ENCODE measurements at regions not wholly inside any gene's neighbourhood (a gene's known extent, or its start where the extent isn't known, plus 50 kb on each side); places are given as distances from the start of the nearest gene placed in this dataset.
"Not testable (repeated sequence)": the region's sequence is repeated elsewhere in the genome, so short reads cannot be mapped to it uniquely, and the experiment has no call there.

GRCh38 chr3:153642576-153642975, 478.6 kb upstream of the ARHGEF26 start:
- CTCF ChIA-PET: interaction anchor here (1.0 kb wide), 1 partner anchor 10 kb away, joined by 3 read pairs; no protein-coding TSS in a partner anchor
- POLR2A ChIA-PET; ATAC-seq; H3K27ac Mint-ChIP-seq; H3K36me3 Mint-ChIP-seq (ENCODE audit: low read depth); DNase-seq; H3K9me3 Mint-ChIP-seq (ENCODE audit: low read depth); H3K27me3 Mint-ChIP-seq; H3K4me3 Mint-ChIP-seq; intact Hi-C loops (cut with DNase I, micrococcal nuclease): not testable (repeated sequence)
- H3K4me1 Mint-ChIP-seq: peaks cover 38% of the 10 kb centered on the region

GRCh38 chr3:153643471-153643870, 477.7 kb upstream of the ARHGEF26 start:
- H3K9me3 Mint-ChIP-seq (ENCODE audit: low read depth); POLR2A ChIA-PET; DNase-seq; intact Hi-C loops (cut with DNase I, micrococcal nuclease); ATAC-seq; H3K4me3 Mint-ChIP-seq; H3K27me3 Mint-ChIP-seq; H3K36me3 Mint-ChIP-seq (ENCODE audit: low read depth): not testable (repeated sequence)
- Mint-ChIP-seq H3K4me1 (peaks cover 38% of the 10 kb centered on the region), H3K27ac (peak overlapping the region; percentile 55)
- CTCF ChIA-PET: interaction anchor here (1.0 kb wide), 1 partner anchor 11 kb away, joined by 3 read pairs; no protein-coding TSS in a partner anchor

GRCh38 chr3:153649286-153649839, 471.8 kb upstream of the ARHGEF26 start:
- POLR2A ChIA-PET: no interaction called here
- ATAC-seq: no peak
- DNase-seq: no peak
- Mint-ChIP-seq H3K27ac (no peak overlapping the region), H3K36me3 (ENCODE audit: low read depth) (no peaks in the 10 kb centered on the region), H3K4me1 (no peaks in the 10 kb centered on the region), H3K27me3 (no peaks in the 10 kb centered on the region), H3K9me3 (ENCODE audit: low read depth) (no peaks in the 10 kb centered on the region), H3K4me3 (no peak overlapping the region)
- intact Hi-C loops (cut with DNase I, micrococcal nuclease): no loop called here
- CTCF ChIA-PET: no interaction called here

DNA sequence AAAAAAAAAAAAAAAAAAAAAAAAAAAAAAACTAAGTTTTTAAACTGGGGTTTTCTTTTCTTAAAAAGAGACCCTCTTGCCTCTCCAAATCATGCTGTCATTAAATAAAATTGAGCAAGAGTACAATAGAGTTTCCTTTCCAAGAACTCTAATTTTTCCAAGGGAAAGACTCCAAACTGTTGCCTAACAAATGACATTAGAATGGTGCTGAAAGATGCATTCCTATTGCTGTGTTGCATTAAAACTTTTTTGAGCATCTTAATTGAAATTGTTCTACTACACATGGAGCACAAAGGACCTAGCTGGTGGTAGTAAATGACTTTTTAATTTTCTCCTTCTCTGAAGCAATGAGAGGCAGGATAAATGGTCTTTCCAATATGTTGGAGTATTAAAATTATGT, 469.1 kb upstream of the ARHGEF26 start:
- Mint-ChIP-seq H3K27ac (no peak overlapping the region), H3K27me3 (no peaks in the 10 kb centered on the region), H3K36me3 (ENCODE audit: low read depth) (no peaks in the 10 kb centered on the region), H3K4me1 (no peaks in the 10 kb centered on the region), H3K4me3 (no peak overlapping the region), H3K9me3 (ENCODE audit: low read depth) (peaks cover 6% of the 10 kb centered on the region)
- DNase-seq (no peak), ATAC-seq (no peak)
- CTCF ChIA-PET: interaction anchor here (1.4 kb wide), 1 partner anchor 8 kb away, joined by 3 read pairs; no protein-coding TSS in a partner anchor
- POLR2A ChIA-PET: no interaction called here
- intact Hi-C loops (cut with DNase I, micrococcal nuclease): no loop called here

- Mint-ChIP-seq H3K27me3 (no peaks in the 10 kb centered on the region), H3K27ac (no peak overlapping the region), H3K4me3 (no peak overlapping the region), H3K4me1 (no peaks in the 10 kb centered on the region), H3K9me3 (ENCODE audit: low read depth) (peaks cover 11% of the 10 kb centered on the region), H3K36me3 (ENCODE audit: low read depth) (no peaks in the 10 kb centered on the region)
- DNase-seq (no peak), ATAC-seq (no peak)
- ChIA-PET POLR2A (no interaction called here), CTCF (no interaction called here)
- intact Hi-C loops (cut with DNase I, micrococcal nuclease): no loop called here
Observed at GRCh38 chr3:153657046-153657445, 464.1 kb upstream of the ARHGEF26 start.

GRCh38 chr3:153657461-153657860, 463.7 kb upstream of the ARHGEF26 start:
- ATAC-seq (no peak), DNase-seq (no peak)
- ChIA-PET CTCF (no interaction called here), POLR2A (no interaction called here)
- intact Hi-C loops (cut with DNase I, micrococcal nuclease): no loop called here
- no peak overlapping the region for H3K27ac Mint-ChIP-seq
- H3K4me3 Mint-ChIP-seq: no peak overlapping the region
- no peaks in the 10 kb centered on the region for H3K4me1 Mint-ChIP-seq
- H3K27me3 Mint-ChIP-seq: no peaks in the 10 kb centered on the region
- H3K36me3 Mint-ChIP-seq (ENCODE audit: low read depth): no peaks in the 10 kb centered on the region
- H3K9me3 Mint-ChIP-seq (ENCODE audit: low read depth): peaks cover 14% of the 10 kb centered on the region

DNA sequence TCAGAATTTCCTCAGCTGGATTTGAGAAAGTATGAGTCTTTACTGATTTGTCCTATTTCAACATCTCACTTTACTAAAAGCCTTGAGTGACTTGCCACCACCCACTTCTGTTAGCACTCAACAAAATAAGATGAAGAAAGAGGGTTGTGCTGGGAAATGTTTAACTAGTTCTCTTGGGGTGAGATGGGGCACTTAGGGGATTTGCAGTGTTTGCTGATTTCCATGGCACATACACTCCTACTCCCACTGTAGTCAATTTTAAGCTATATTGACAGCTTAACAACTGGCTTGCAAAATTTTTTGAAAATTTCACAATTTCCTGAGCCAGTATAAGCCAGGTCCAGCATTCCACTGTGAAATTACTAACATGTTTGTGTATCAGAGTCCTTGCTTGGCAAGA, 463.1 kb upstream of the ARHGEF26 start:
- Mint-ChIP-seq H3K4me3 (no peak overlapping the region), H3K27me3 (no peaks in the 10 kb centered on the region), H3K9me3 (ENCODE audit: low read depth) (peaks cover 14% of the 10 kb centered on the region), H3K27ac (no peak overlapping the region), H3K36me3 (ENCODE audit: low read depth) (no peaks in the 10 kb centered on the region), H3K4me1 (no peaks in the 10 kb centered on the region)
- DNase-seq: no peak
- ATAC-seq: no peak
- ChIA-PET CTCF (no interaction called here), POLR2A (no interaction called here)
- intact Hi-C loops (cut with DNase I, micrococcal nuclease): no loop called here

DNA sequence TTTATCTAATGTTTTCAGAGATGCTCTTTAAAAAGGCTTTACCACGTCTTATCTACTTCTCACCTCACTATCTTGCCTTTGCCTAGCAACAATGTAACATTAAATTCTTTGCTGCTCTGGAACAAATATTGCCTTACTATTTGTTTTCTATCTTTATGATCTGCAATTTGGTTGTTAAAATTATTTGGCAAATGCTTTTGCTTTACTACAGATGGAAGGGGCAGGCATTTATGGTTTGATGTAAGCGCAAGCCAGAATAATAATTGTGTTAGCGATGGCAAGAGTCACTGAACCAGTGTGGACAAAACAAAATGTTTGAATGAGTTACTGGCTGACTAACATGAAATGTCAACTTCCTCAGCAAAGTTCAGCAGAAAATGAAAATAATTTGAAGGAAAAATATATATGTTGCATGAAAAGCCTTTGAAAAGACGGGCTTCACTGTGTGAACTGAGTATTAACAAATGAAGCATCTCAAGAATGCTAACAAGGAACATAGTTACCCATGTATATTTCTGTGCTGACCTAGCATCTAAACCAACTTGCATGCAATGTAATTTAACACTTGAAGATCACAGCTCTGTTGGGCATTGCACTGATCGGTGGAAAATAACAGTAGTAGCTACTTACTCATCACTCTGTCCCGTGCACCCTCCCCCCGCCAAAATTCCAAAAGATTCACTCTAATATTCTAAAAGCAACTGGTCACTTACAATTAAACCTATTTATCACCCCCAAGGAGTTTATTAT, 454.0 kb upstream of the ARHGEF26 start:
- Mint-ChIP-seq H3K36me3 (ENCODE audit: low read depth) (no peaks in the 10 kb centered on the region), H3K27ac (no peak overlapping the region), H3K4me1 (no peaks in the 10 kb centered on the region), H3K27me3 (no peaks in the 10 kb centered on the region), H3K9me3 (ENCODE audit: low read depth) (peaks cover 3% of the 10 kb centered on the region), H3K4me3 (no peak overlapping the region)
- intact Hi-C loops (cut with DNase I, micrococcal nuclease): no loop called here
- DNase-seq (no peak), ATAC-seq (no peak)
- ChIA-PET POLR2A (no interaction called here), CTCF (no interaction called here)

DNA sequence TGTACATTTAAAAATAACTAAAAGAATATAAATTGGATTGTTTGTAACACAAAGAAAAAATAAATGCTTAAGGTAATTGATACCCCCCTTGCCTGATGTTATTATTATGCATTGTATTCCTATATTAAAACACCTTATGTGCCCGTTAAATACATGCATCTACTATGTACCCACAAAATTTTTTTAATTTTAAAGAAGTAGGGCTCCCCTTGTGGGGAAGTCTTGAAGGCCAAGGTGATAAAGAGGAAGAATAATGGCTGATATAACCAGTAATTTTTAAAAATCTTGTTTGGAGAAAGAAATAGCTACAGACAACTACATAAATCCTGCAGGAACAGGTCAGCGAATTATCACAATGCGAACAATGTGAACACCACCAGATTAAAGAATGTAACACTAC, 451.7 kb upstream of the ARHGEF26 start:
- Mint-ChIP-seq H3K9me3 (ENCODE audit: low read depth) (no peaks in the 10 kb centered on the region), H3K4me1 (peaks cover 11% of the 10 kb centered on the region), H3K27me3 (no peaks in the 10 kb centered on the region), H3K4me3 (no peak overlapping the region), H3K27ac (no peak overlapping the region), H3K36me3 (ENCODE audit: low read depth) (no peaks in the 10 kb centered on the region)
- DNase-seq (no peak), ATAC-seq (no peak)
- intact Hi-C loops (cut with DNase I, micrococcal nuclease): no loop called here
- ChIA-PET POLR2A (no interaction called here), CTCF (interaction anchor here (1.1 kb wide), 1 partner anchor 157 kb away, joined by 3 read pairs; no protein-coding TSS in a partner anchor)

DNA sequence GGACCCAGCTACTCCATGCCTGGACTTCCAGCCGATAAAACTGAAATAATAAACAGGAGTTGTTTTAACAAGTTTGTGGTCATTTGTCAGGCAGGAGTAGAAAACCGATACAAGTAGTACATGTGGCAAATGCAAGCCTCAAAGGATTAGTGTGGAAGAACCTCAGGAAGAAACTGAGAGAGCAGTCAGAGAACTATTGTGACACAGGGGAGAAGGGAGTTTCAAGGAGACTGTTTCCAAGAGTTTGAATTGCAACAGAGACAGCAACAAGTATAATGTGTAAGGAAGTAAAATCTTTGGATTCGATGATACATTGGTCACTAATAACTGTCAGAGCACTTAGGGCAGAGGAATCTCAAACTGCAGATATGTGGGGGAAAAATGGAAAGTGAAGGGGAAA, 450.6 kb upstream of the ARHGEF26 start:
- no peak overlapping the region for H3K4me3 Mint-ChIP-seq
- no peak for DNase-seq
- H3K36me3 Mint-ChIP-seq (ENCODE audit: low read depth): no peaks in the 10 kb centered on the region
- no peak for ATAC-seq
- CTCF ChIA-PET: interaction anchor here (1.1 kb wide), 1 partner anchor 158 kb away, joined by 3 read pairs; no protein-coding TSS in a partner anchor
- H3K9me3 Mint-ChIP-seq (ENCODE audit: low read depth): no peaks in the 10 kb centered on the region
- intact Hi-C loops (cut with DNase I, micrococcal nuclease): no loop called here
- POLR2A ChIA-PET: no interaction called here
- peaks cover 12% of the 10 kb centered on the region for H3K4me1 Mint-ChIP-seq
- no peaks in the 10 kb centered on the region for H3K27me3 Mint-ChIP-seq
- H3K27ac Mint-ChIP-seq: no peak overlapping the region

DNA sequence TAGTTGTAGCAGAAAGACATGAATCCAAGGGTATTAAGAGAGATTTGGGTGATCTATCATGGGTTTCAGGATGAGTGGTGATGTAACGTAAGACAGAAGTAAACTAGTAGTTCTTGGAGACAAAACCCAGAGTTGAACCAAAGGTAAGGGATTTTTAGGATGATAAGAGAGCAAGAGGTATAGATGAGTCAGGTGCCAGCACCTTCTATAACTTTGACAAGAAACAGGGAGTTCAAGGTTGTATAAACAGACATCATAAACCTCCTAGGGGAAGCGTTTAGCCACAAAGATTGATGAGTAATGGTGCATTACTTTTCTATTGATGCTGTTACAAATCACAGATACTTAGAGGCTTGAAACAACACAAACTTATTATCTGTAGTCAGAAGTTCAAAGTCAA, 447.3 kb upstream of the ARHGEF26 start:
- Mint-ChIP-seq H3K4me1 (peaks cover 12% of the 10 kb centered on the region), H3K27ac (no peak overlapping the region), H3K36me3 (ENCODE audit: low read depth) (no peaks in the 10 kb centered on the region), H3K9me3 (ENCODE audit: low read depth) (no peaks in the 10 kb centered on the region), H3K4me3 (no peak overlapping the region), H3K27me3 (no peaks in the 10 kb centered on the region)
- CTCF ChIA-PET: no interaction called here
- intact Hi-C loops (cut with DNase I, micrococcal nuclease): loop anchor here in 1 of 2 experiments (2.0 kb wide), 1 partner anchor 47 kb away; no protein-coding TSS in a partner anchor
- DNase-seq: no peak
- peak; percentile 93 for ATAC-seq
- POLR2A ChIA-PET: no interaction called here

GRCh38 chr3:153679714-153680113, 441.5 kb upstream of the ARHGEF26 start:
- H3K27ac Mint-ChIP-seq: no peak overlapping the region
- no peak overlapping the region for H3K4me3 Mint-ChIP-seq
- CTCF ChIA-PET: no interaction called here
- DNase-seq (no peak), ATAC-seq (no peak)
- no peaks in the 10 kb centered on the region for H3K36me3 Mint-ChIP-seq (ENCODE audit: low read depth)
- intact Hi-C loops (cut with DNase I, micrococcal nuclease): no loop called here
- no peaks in the 10 kb centered on the region for H3K27me3 Mint-ChIP-seq
- POLR2A ChIA-PET: no interaction called here
- H3K4me1 Mint-ChIP-seq: peaks cover 14% of the 10 kb centered on the region
- peaks cover 9% of the 10 kb centered on the region for H3K9me3 Mint-ChIP-seq (ENCODE audit: low read depth)

All from activated CD4-positive, alpha-beta T cell treated with anti-CD3 and anti-CD28 coated beads for 36 hours (primary cell).